ENCODE measurements at regions not wholly inside any gene's neighbourhood (a gene's known extent, or its start where the extent isn't known, plus 50 kb on each side); places are given as distances from the start of the nearest gene placed in this dataset.
A peak's percentile ranks its signal among the peaks of the same experiment; 100 is the strongest.

DNA sequence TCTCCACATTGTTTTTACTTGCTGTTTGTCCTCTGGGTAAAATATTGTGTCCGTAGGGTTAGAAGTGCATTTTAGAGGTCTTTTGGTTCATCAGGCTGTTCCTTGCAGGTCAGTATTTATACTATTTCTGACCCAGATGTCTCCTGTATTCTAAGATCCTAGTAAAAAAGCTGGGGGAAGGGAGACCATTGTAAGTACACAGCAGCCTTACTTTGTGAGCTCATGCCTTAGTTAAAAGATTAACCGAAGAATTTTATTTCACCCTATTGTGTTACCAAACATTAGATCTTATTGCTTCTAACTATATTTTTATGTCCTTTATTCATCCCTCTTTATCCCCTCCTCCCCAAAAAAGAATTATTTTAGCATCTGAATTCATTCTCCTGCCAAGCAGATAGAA, 444.1 kb upstream of the RBFOX1 start:
- Histone ChIP-seq H3K36me3 (ENCODE audit: control insufficient read depth, insufficient read depth, low read length) (no peaks in the 10 kb centered on the region), H3K27me3 (ENCODE audit: control insufficient read depth, insufficient read depth, low read length) (no peaks in the 10 kb centered on the region), H3K4me3 (ENCODE audit: low read length) (no peak overlapping the region), H3K9me3 (replicated peaks; ENCODE audit: control insufficient read depth, low read depth, low read length) (no peaks in the 10 kb centered on the region), H3K4me1 (ENCODE audit: control insufficient read depth, insufficient read depth, low read length) (no peaks in the 10 kb centered on the region), H3K27ac (ENCODE audit: low read length) (no peak overlapping the region)
- no CpG with 5 or more reads among the region's 2 CpGs for WGBS (ENCODE audit: insufficient coverage)
- DNase-seq = no peak

DNA sequence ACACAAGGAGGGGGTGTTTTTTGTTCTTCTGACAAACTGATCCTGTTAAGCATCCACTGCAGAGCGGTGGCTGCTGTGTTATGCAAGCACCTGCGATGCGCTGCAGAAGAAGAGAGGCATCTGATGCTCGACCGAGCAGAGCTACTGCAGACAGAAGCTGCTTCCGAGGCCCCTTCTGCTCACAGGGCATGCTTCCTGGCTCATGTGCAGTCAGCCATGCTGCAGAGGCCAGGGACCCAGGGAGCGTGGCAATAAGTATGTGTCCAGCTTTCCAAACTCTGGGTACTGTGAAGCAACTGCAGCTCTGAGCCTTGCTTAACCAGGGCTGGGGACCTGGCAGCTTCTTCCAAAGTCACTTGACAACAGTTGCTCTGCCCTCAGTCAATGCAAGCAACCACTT, 448.6 kb upstream of the RBFOX1 start:
- H3K36me3 ChIP-seq (ENCODE audit: control insufficient read depth, insufficient read depth, low read length) = no peaks in the 10 kb centered on the region
- H3K4me1 ChIP-seq (ENCODE audit: control insufficient read depth, insufficient read depth, low read length) = no peaks in the 10 kb centered on the region
- no peaks in the 10 kb centered on the region for H3K9me3 ChIP-seq (replicated peaks; ENCODE audit: control insufficient read depth, low read depth, low read length)
- no peaks in the 10 kb centered on the region for H3K27me3 ChIP-seq (ENCODE audit: control insufficient read depth, insufficient read depth, low read length)
- no peak for DNase-seq
- WGBS (ENCODE audit: insufficient coverage) = 58% methylated on average over 7 of the region's 7 CpGs
- H3K4me3 ChIP-seq (ENCODE audit: low read length) = no peak overlapping the region
- H3K27ac ChIP-seq (ENCODE audit: low read length) = no peak overlapping the region

DNA sequence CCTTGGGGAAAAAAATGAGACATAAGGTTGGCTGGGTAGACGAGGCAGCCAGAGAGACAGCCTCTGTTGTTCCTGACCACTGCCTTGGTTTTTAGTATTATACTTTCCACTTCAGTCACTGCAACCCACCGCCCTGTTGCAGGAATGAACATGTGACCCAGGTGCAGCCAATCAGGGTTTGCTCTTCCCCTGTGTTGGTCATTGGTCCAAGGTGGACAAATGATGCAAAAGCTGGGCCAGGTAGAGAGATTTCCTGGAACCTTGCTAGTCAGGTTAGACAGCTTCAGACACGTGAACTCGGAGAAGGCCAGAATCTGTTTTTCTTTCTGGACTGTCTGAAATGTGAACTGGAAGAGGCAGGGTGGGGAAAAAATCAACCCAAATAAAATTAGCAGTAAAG, 452.4 kb upstream of the RBFOX1 start:
- no peak for DNase-seq
- H3K36me3 ChIP-seq (ENCODE audit: control insufficient read depth, insufficient read depth, low read length) = no peaks in the 10 kb centered on the region
- no peak overlapping the region for H3K4me3 ChIP-seq (ENCODE audit: low read length)
- no CpG with 5 or more reads among the region's 4 CpGs for WGBS (ENCODE audit: insufficient coverage)
- H3K9me3 ChIP-seq (replicated peaks; ENCODE audit: control insufficient read depth, low read depth, low read length) = no peaks in the 10 kb centered on the region
- H3K27ac ChIP-seq (ENCODE audit: low read length) = no peak overlapping the region
- no peaks in the 10 kb centered on the region for H3K27me3 ChIP-seq (ENCODE audit: control insufficient read depth, insufficient read depth, low read length)
- no peaks in the 10 kb centered on the region for H3K4me1 ChIP-seq (ENCODE audit: control insufficient read depth, insufficient read depth, low read length)

DNA sequence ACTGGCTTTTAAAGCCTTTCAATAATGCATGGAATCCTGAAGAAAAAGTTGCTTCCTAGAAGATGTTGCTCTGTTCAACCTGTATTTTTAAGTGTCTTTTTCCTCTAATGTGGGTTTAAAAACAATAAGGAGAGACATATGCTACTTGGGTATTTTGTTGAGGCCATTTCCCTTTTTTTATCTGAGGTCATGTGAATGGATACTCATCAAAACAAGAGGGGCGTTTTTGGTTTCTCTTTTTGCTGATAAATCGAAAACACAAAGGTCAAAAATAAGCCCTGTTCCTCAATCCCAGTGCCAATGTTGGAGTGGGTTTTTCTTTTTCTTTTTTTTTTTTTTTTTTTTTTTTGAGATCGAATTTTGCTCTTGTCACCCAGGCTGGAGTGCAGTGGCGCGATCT, 468.0 kb upstream of the RBFOX1 start:
- no peaks in the 10 kb centered on the region for H3K27me3 ChIP-seq (ENCODE audit: control insufficient read depth, insufficient read depth, low read length)
- no CpG with 5 or more reads among the region's 5 CpGs for WGBS (ENCODE audit: insufficient coverage)
- H3K4me1 ChIP-seq (ENCODE audit: control insufficient read depth, insufficient read depth, low read length) = no peaks in the 10 kb centered on the region
- no peaks in the 10 kb centered on the region for H3K9me3 ChIP-seq (replicated peaks; ENCODE audit: control insufficient read depth, low read depth, low read length)
- H3K27ac ChIP-seq (ENCODE audit: low read length) = no peak overlapping the region
- H3K36me3 ChIP-seq (ENCODE audit: control insufficient read depth, insufficient read depth, low read length) = no peaks in the 10 kb centered on the region
- no peak overlapping the region for H3K4me3 ChIP-seq (ENCODE audit: low read length)
- peak; percentile 53 for DNase-seq

DNA sequence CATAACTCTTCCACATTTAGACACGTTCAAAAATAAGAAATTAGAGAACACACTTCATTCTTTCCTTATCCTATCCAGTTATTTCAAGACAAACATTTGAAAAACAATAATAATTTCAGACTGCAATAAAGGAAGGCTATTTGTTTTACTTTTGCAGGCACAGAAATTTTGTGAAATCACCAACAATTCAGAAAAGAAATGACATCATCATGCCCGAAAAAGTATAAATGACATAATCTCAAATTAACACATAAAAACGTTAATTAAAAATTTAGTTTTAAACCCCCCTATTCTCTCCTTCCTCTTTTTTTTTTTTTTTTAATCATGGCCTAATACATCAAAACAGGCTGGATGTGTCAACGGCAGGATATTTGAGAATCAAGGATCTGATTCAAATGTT, 468.4 kb upstream of the RBFOX1 start:
- no peak overlapping the region for H3K4me3 ChIP-seq (ENCODE audit: low read length)
- H3K27me3 ChIP-seq (ENCODE audit: control insufficient read depth, insufficient read depth, low read length) = no peaks in the 10 kb centered on the region
- no peak for DNase-seq
- H3K27ac ChIP-seq (ENCODE audit: low read length) = no peak overlapping the region
- no CpG with 5 or more reads among the region's 4 CpGs for WGBS (ENCODE audit: insufficient coverage)
- no peaks in the 10 kb centered on the region for H3K4me1 ChIP-seq (ENCODE audit: control insufficient read depth, insufficient read depth, low read length)
- no peaks in the 10 kb centered on the region for H3K36me3 ChIP-seq (ENCODE audit: control insufficient read depth, insufficient read depth, low read length)
- H3K9me3 ChIP-seq (replicated peaks; ENCODE audit: control insufficient read depth, low read depth, low read length) = no peaks in the 10 kb centered on the region

DNA sequence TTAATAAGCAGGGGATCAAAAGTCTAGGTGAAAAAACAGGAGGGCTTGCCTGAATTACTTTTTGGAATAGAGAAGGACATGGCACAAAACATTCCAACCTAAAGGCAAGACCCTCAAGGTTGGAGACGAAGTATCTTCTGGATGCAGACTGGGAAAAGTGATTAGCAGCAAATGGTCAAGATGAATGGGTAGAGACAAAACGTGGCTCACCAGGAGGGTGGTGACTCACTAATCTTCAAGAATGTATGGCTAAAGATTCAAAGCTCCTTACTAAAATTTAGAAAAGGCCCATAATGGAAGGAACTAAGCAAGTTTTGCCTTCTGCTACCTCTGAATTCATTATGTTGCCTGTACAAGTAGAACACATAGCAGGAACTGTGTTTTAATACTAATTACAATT, 469.5 kb upstream of the RBFOX1 start:
- DNase-seq = no peak
- Histone ChIP-seq H3K9me3 (replicated peaks; ENCODE audit: control insufficient read depth, low read depth, low read length) (no peaks in the 10 kb centered on the region), H3K4me1 (ENCODE audit: control insufficient read depth, insufficient read depth, low read length) (no peaks in the 10 kb centered on the region), H3K36me3 (ENCODE audit: control insufficient read depth, insufficient read depth, low read length) (no peaks in the 10 kb centered on the region), H3K27ac (ENCODE audit: low read length) (no peak overlapping the region), H3K27me3 (ENCODE audit: control insufficient read depth, insufficient read depth, low read length) (no peaks in the 10 kb centered on the region), H3K4me3 (ENCODE audit: low read length) (no peak overlapping the region)
- no CpG with 5 or more reads among the region's 2 CpGs for WGBS (ENCODE audit: insufficient coverage)

DNA sequence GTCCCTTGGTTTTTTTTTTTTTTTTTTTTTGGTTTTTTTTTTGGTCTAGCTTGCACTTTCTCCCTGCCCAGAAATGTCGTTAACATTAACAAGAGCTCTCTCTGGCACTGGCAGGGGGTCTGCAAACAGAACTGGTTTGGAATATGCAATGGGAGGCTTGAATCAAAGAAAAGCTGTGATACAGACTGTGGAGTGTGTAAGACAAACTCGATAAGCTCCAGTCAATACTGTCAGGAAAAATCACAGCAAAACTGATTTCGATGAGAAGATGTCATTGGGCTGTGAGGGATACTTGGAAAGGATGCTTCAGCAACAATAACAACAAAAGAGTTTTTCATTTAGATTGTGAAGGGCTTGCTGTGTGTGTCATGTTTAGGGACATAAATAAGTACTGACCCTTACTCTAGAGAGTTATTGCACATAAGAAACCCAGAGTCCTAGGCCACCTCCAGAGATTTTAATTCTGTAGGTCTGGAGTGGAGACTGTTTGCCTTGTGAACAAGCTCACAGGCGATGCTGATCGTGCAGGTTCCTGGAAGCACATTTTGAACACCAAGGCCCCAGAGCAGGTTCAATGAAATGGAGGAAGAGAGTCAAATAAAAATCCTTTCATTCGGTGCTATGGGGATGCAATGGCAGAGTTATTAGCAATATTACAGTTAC, 470.7 kb upstream of the RBFOX1 start:
- H3K27me3 ChIP-seq (ENCODE audit: control insufficient read depth, insufficient read depth, low read length) = no peaks in the 10 kb centered on the region
- no peaks in the 10 kb centered on the region for H3K4me1 ChIP-seq (ENCODE audit: control insufficient read depth, insufficient read depth, low read length)
- WGBS (ENCODE audit: insufficient coverage) = 71% methylated on average over 1 of the region's 6 CpGs
- H3K4me3 ChIP-seq (ENCODE audit: low read length) = no peak overlapping the region
- no peaks in the 10 kb centered on the region for H3K36me3 ChIP-seq (ENCODE audit: control insufficient read depth, insufficient read depth, low read length)
- no peak for DNase-seq
- H3K27ac ChIP-seq (ENCODE audit: low read length) = no peak overlapping the region
- H3K9me3 ChIP-seq (replicated peaks; ENCODE audit: control insufficient read depth, low read depth, low read length) = no peaks in the 10 kb centered on the region

DNA sequence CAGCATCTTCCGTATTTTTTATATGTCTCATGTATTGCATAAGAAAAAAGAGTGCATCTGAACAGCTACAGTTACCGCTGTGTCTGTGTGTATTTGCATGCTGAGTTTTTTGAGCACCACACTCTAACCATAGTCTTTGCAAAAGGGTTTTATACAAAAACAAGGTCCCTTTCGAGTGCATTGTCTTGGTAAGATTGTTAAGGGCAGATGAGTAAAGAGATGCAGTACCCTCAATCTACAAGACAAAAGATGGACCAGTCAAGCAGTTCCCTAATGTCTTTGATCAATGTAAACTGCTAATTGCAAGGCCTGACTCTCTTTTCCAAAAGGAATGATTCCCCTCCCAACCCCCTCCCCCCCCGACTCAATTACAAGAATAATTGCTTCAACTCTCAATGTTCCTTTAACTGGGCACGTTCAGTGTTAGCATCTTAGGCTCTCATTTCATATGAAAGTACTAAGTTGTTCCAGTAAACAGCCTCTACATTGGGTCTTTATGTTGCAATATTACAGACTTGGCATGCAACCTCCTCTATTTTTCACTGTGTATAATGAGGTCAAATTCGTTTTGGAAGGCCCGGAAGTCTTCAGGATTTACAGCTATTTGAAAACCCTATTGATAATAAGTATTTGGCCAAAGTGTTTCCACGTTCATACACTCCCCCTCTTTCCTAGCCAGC, 471.4 kb upstream of the RBFOX1 start:
- no peak for DNase-seq
- Histone ChIP-seq H3K9me3 (replicated peaks; ENCODE audit: control insufficient read depth, low read depth, low read length) (no peaks in the 10 kb centered on the region), H3K27ac (ENCODE audit: low read length) (no peak overlapping the region), H3K36me3 (ENCODE audit: control insufficient read depth, insufficient read depth, low read length) (no peaks in the 10 kb centered on the region), H3K4me1 (ENCODE audit: control insufficient read depth, insufficient read depth, low read length) (no peaks in the 10 kb centered on the region), H3K4me3 (ENCODE audit: low read length) (no peak overlapping the region), H3K27me3 (ENCODE audit: control insufficient read depth, insufficient read depth, low read length) (no peaks in the 10 kb centered on the region)
- WGBS (ENCODE audit: insufficient coverage) = no CpG with 5 or more reads among the region's 8 CpGs

DNA sequence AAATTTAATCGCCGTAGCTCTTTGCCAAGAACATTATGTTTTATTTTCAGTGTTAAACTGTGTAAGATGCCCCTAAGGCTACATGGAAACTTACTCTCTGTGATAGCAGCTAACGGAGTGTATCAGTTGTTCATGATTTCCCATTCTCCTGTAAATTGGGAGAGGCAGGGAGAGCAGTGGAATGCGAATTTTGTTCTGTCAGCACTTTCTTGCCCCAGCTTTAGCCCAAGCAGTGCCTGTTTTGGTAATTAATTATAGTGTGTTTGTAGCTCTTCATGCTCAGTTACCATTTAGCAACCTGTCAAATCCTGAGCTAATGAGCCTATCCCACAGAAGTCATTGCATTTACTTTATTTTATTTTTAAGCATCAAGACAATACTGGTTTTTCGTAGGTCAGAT, 475.1 kb upstream of the RBFOX1 start:
- WGBS (ENCODE audit: insufficient coverage) = 10% methylated on average over 2 of the region's 5 CpGs
- Histone ChIP-seq H3K4me3 (ENCODE audit: low read length) (no peak overlapping the region), H3K4me1 (ENCODE audit: control insufficient read depth, insufficient read depth, low read length) (no peaks in the 10 kb centered on the region), H3K27me3 (ENCODE audit: control insufficient read depth, insufficient read depth, low read length) (no peaks in the 10 kb centered on the region), H3K36me3 (ENCODE audit: control insufficient read depth, insufficient read depth, low read length) (no peaks in the 10 kb centered on the region), H3K27ac (ENCODE audit: low read length) (no peak overlapping the region), H3K9me3 (replicated peaks; ENCODE audit: control insufficient read depth, low read depth, low read length) (no peaks in the 10 kb centered on the region)
- DNase-seq = no peak

DNA sequence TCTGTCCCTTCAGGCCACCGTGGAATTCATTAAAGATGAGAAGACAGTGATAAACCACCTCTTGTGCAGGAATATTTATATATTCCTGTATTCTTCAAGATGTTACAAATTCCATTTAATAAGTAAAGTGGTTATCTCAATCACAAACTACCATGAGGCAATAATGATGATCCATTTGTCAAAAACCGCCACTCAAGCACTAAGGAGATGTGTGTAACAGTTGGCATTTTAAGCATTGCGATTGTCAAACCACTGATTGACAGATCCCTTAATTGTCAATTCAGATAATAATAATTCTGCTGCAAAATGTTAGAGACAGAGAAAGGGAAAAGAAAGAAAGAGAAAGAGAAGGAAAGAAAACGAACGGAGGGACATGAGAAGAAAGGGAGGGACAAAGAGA, 476.1 kb upstream of the RBFOX1 start:
- H3K27me3 ChIP-seq (ENCODE audit: control insufficient read depth, insufficient read depth, low read length) = no peaks in the 10 kb centered on the region
- no peaks in the 10 kb centered on the region for H3K36me3 ChIP-seq (ENCODE audit: control insufficient read depth, insufficient read depth, low read length)
- no peak for DNase-seq
- H3K27ac ChIP-seq (ENCODE audit: low read length) = no peak overlapping the region
- WGBS (ENCODE audit: insufficient coverage) = no CpG with 5 or more reads among the region's 5 CpGs
- no peak overlapping the region for H3K4me3 ChIP-seq (ENCODE audit: low read length)
- no peaks in the 10 kb centered on the region for H3K9me3 ChIP-seq (replicated peaks; ENCODE audit: control insufficient read depth, low read depth, low read length)
- no peaks in the 10 kb centered on the region for H3K4me1 ChIP-seq (ENCODE audit: control insufficient read depth, insufficient read depth, low read length)

DNA sequence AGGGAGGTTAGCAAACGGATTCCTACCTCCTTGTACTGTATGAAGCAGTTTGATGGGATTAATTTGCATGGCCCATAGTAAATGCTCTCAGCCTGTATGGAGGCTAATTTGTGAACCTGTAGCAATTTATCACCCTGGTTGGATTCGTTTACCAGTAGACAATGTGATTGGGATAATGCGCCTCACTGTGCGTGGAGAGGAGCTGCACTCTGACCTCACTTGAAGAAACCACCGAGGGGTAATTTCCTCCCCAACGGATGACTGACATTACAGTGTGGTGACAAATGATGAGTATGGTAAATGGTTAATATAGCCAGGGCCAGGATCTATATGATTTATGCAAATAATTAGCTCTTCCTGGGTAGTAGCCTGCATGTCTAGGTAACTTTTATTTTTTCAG, 479.1 kb upstream of the RBFOX1 start:
- Histone ChIP-seq H3K4me1 (ENCODE audit: control insufficient read depth, insufficient read depth, low read length) (no peaks in the 10 kb centered on the region), H3K36me3 (ENCODE audit: control insufficient read depth, insufficient read depth, low read length) (no peaks in the 10 kb centered on the region), H3K27ac (ENCODE audit: low read length) (no peak overlapping the region), H3K27me3 (ENCODE audit: control insufficient read depth, insufficient read depth, low read length) (no peaks in the 10 kb centered on the region), H3K9me3 (replicated peaks; ENCODE audit: control insufficient read depth, low read depth, low read length) (no peaks in the 10 kb centered on the region), H3K4me3 (ENCODE audit: low read length) (no peak overlapping the region)
- 76% methylated on average over 2 of the region's 6 CpGs for WGBS (ENCODE audit: insufficient coverage)
- DNase-seq = no peak
